ENCODE measurements at regions not wholly inside any gene's neighbourhood (a gene's known extent, or its start where the extent isn't known, plus 50 kb on each side); places are given as distances from the start of the nearest gene placed in this dataset.

- H3K27ac ChIP-seq, result no peak overlapping the region
- no peak overlapping the region for H3K9ac ChIP-seq (ENCODE audit: low read depth in 2 of 2, low read length in 2 of 2)
- no peak overlapping the region for H3K4me3 ChIP-seq
- no peaks in the 10 kb centered on the region for H3K36me3 ChIP-seq
- H3K4me1 ChIP-seq, result no peaks in the 10 kb centered on the region
- H3K27me3 ChIP-seq, result no peaks in the 10 kb centered on the region
- DNase-seq, result no peak
- no peaks in the 10 kb centered on the region for H3K9me3 ChIP-seq
- intact Hi-C loops (cut with DNase I), result no loop called here
- TF ChIP-seq CTCF (IDR thresholded peaks at IDR 0.05), result no peak
Measured at GRCh38 chr2:23073056-23073455, 311.9 kb upstream of the KLHL29 start.

- Histone ChIP-seq H3K27me3 (no peaks in the 10 kb centered on the region), H3K9me3 (no peaks in the 10 kb centered on the region)
- DNase-seq, result no peak
Measured at GRCh38 chr2:23073671-23074070, 311.3 kb upstream of the KLHL29 start.

GRCh38 chr2:23077596-23077995 is 307.4 kb upstream of the KLHL29 start:
- H3K9me3 ChIP-seq, result no peaks in the 10 kb centered on the region
- no peak overlapping the region for H3K27ac ChIP-seq
- H3K4me3 ChIP-seq, result no peak overlapping the region
- intact Hi-C loops (cut with DNase I), result no loop called here
- H3K9ac ChIP-seq (ENCODE audit: low read depth in 2 of 2, low read length in 2 of 2), result no peak overlapping the region
- no peak for TF ChIP-seq CTCF (IDR thresholded peaks at IDR 0.05)
- H3K27me3 ChIP-seq, result no peaks in the 10 kb centered on the region
- H3K36me3 ChIP-seq, result no peaks in the 10 kb centered on the region
- H3K4me1 ChIP-seq, result no peaks in the 10 kb centered on the region
- no peak for DNase-seq

More at GRCh38 chr2:23073671-23074070, 311.3 kb upstream of the KLHL29 start:
- H3K4me3 ChIP-seq, result no peak overlapping the region
- H3K27ac ChIP-seq, result no peak overlapping the region
- no peak overlapping the region for H3K9ac ChIP-seq (ENCODE audit: low read depth in 2 of 2, low read length in 2 of 2)
- no peaks in the 10 kb centered on the region for H3K36me3 ChIP-seq
- no peak for TF ChIP-seq CTCF (IDR thresholded peaks at IDR 0.05)
- intact Hi-C loops (cut with DNase I), result no loop called here
- no peaks in the 10 kb centered on the region for H3K4me1 ChIP-seq

- Histone ChIP-seq H3K4me1 (no peaks in the 10 kb centered on the region), H3K9ac (ENCODE audit: low read depth in 2 of 2, low read length in 2 of 2) (no peak overlapping the region), H3K27ac (no peak overlapping the region), H3K4me3 (no peak overlapping the region), H3K27me3 (no peaks in the 10 kb centered on the region), H3K9me3 (no peaks in the 10 kb centered on the region), H3K36me3 (no peaks in the 10 kb centered on the region)
- intact Hi-C loops (cut with DNase I), result no loop called here
- DNase-seq, result no peak
- no peak for TF ChIP-seq CTCF (IDR thresholded peaks at IDR 0.05)
Measured at GRCh38 chr2:23078784-23079434, 306.1 kb upstream of the KLHL29 start.

- no peak overlapping the region for H3K4me3 ChIP-seq
- intact Hi-C loops (cut with DNase I), result no loop called here
- no peaks in the 10 kb centered on the region for H3K27me3 ChIP-seq
- DNase-seq, result no peak
- H3K9ac ChIP-seq (ENCODE audit: low read depth in 2 of 2, low read length in 2 of 2), result no peak overlapping the region
- H3K9me3 ChIP-seq, result no peaks in the 10 kb centered on the region
- no peak overlapping the region for H3K27ac ChIP-seq
- TF ChIP-seq CTCF (IDR thresholded peaks at IDR 0.05), result no peak
- H3K36me3 ChIP-seq, result no peaks in the 10 kb centered on the region
- no peaks in the 10 kb centered on the region for H3K4me1 ChIP-seq
Measured at GRCh38 chr2:23083966-23084365, 301.0 kb upstream of the KLHL29 start.

Measured in colonic mucosa (tissue), 4 donors.